Activated T-helper 17 cell treated with anti-CD3 and anti-CD28 coated beads, Interleukin-2, amount 50 U/mL, for 72 hours (primary cell): ENCODE measurements at regions not wholly inside any gene's neighbourhood (a gene's known extent, or its start where the extent isn't known, plus 50 kb on each side); places are given as distances from the start of the nearest gene placed in this dataset.
"Not testable (repeated sequence)": the region's sequence is repeated elsewhere in the genome, so short reads cannot be mapped to it uniquely, and the experiment has no call there.

Experiments
- ATAC-seq: fragments of 150-1000 bp; cut with Tn5 transposase; replicated peaks from 2 replicates; pipeline ENCODE4 v1.10.0; 2021; ENCODE audit warnings: mild to moderate bottlenecking, moderate library complexity
- H3K27ac Mint-ChIP-seq: one replicate; pipeline ENCODE4 v1.8.0; 2022; ENCODE audit warnings: mixed read lengths
- H3K27me3 Mint-ChIP-seq: one replicate; pipeline ENCODE4 v1.8.0; 2022; ENCODE audit warnings: mixed read lengths
- H3K36me3 Mint-ChIP-seq: one replicate; pipeline ENCODE4 v1.8.0; 2022; ENCODE audit warnings: low read depth, mild to moderate bottlenecking, mixed read lengths
- H3K4me1 Mint-ChIP-seq: one replicate; pipeline ENCODE4 v1.8.0; 2022; ENCODE audit warnings: mixed read lengths
- H3K4me3 Mint-ChIP-seq: one replicate; pipeline ENCODE4 v1.8.0; 2022; ENCODE audit warnings: mild to moderate bottlenecking, mixed read lengths
- H3K9me3 Mint-ChIP-seq: one replicate; pipeline ENCODE4 v1.8.0; 2022; ENCODE audit warnings: mixed read lengths

- no peaks in the 10 kb centered on the region for H3K9me3 Mint-ChIP-seq
- no peak for ATAC-seq
- no peaks in the 10 kb centered on the region for H3K36me3 Mint-ChIP-seq
- H3K4me3 Mint-ChIP-seq, result no peak overlapping the region
- H3K27ac Mint-ChIP-seq, result no peak overlapping the region
- H3K4me1 Mint-ChIP-seq, result no peaks in the 10 kb centered on the region
- H3K27me3 Mint-ChIP-seq, result no peaks in the 10 kb centered on the region
These were observed 86.3 kb upstream of the TMTC2 start for GRCh38 chr12:82600379-82600778.

GRCh38 chr12:82603647-82604046 is 83.1 kb upstream of the TMTC2 start:
- not testable (repeated sequence) for H3K27me3 Mint-ChIP-seq, H3K27ac Mint-ChIP-seq, H3K4me3 Mint-ChIP-seq, H3K9me3 Mint-ChIP-seq, H3K4me1 Mint-ChIP-seq, ATAC-seq, H3K36me3 Mint-ChIP-seq

- ATAC-seq, result no peak
- Mint-ChIP-seq H3K27ac (no peak overlapping the region), H3K36me3 (no peaks in the 10 kb centered on the region), H3K9me3 (no peaks in the 10 kb centered on the region), H3K4me1 (no peaks in the 10 kb centered on the region), H3K4me3 (no peak overlapping the region), H3K27me3 (no peaks in the 10 kb centered on the region)
These were observed 81.6 kb upstream of the TMTC2 start for GRCh38 chr12:82605115-82605514.

GRCh38 chr12:82608706-82609105 is 78.0 kb upstream of the TMTC2 start:
- H3K4me1 Mint-ChIP-seq, result no peaks in the 10 kb centered on the region
- no peak overlapping the region for H3K4me3 Mint-ChIP-seq
- no peak for ATAC-seq
- no peaks in the 10 kb centered on the region for H3K27me3 Mint-ChIP-seq
- no peaks in the 10 kb centered on the region for H3K9me3 Mint-ChIP-seq
- H3K36me3 Mint-ChIP-seq, result no peaks in the 10 kb centered on the region
- no peak overlapping the region for H3K27ac Mint-ChIP-seq

DNA sequence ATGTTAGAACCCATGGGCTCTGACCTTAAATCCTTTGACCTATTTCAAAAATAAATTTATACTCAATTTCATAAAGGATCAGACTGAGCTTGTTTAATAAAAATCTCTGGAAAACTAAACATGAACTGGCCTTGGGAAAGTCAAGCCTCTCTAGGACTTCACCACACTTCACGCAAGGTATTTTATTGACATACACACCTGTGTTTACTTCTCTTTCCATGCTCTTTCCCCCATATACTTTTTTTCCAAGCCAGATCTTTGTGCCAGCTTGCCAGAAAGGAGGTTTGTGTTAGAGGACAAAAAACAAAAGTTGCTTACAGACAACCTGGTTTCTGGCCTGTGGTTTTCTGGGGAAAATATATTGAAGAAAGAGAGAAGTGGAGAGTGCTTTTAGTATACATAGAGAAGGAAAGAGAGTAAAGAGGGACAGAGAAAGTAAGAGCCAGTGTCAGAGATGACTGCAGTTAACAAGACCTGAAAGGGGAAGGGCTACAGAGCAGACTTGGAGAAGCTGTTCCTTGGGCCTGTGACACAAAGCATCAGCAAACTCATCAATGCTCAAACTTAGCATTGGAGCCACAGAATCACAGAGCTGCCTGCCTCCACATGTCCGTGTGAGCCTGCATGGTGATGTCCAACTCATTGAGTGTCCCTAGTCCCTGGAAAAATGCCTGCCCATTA is 77.3 kb upstream of the TMTC2 start:
- H3K4me3 Mint-ChIP-seq, result no peak overlapping the region
- no peak overlapping the region for H3K27ac Mint-ChIP-seq
- no peak for ATAC-seq

GRCh38 chr12:82619644-82620043 is 67.1 kb upstream of the TMTC2 start:
- ATAC-seq, result no peak
- H3K36me3 Mint-ChIP-seq, result no peaks in the 10 kb centered on the region
- H3K27me3 Mint-ChIP-seq, result peaks cover 5% of the 10 kb centered on the region
- H3K4me3 Mint-ChIP-seq, result no peak overlapping the region
- no peaks in the 10 kb centered on the region for H3K9me3 Mint-ChIP-seq
- H3K27ac Mint-ChIP-seq, result no peak overlapping the region
- H3K4me1 Mint-ChIP-seq, result no peaks in the 10 kb centered on the region

More for the DNA sequence above, 77.3 kb upstream of the TMTC2 start:
- Mint-ChIP-seq H3K36me3 (no peaks in the 10 kb centered on the region), H3K4me1 (no peaks in the 10 kb centered on the region), H3K27me3 (no peaks in the 10 kb centered on the region), H3K9me3 (no peaks in the 10 kb centered on the region)

GRCh38 chr12:82620917-82621316 is 65.8 kb upstream of the TMTC2 start:
- Mint-ChIP-seq H3K4me1 (no peaks in the 10 kb centered on the region), H3K27me3 (no peaks in the 10 kb centered on the region), H3K27ac (no peak overlapping the region), H3K9me3 (no peaks in the 10 kb centered on the region), H3K4me3 (no peak overlapping the region), H3K36me3 (no peaks in the 10 kb centered on the region)
- ATAC-seq, result no peak

- no peak overlapping the region for H3K4me3 Mint-ChIP-seq
- H3K9me3 Mint-ChIP-seq, result no peaks in the 10 kb centered on the region
- H3K27ac Mint-ChIP-seq, result no peak overlapping the region
- H3K4me1 Mint-ChIP-seq, result no peaks in the 10 kb centered on the region
- H3K27me3 Mint-ChIP-seq, result no peaks in the 10 kb centered on the region
- ATAC-seq, result no peak
- no peaks in the 10 kb centered on the region for H3K36me3 Mint-ChIP-seq
These were observed 61.2 kb upstream of the TMTC2 start for GRCh38 chr12:82625523-82625922.

DNA sequence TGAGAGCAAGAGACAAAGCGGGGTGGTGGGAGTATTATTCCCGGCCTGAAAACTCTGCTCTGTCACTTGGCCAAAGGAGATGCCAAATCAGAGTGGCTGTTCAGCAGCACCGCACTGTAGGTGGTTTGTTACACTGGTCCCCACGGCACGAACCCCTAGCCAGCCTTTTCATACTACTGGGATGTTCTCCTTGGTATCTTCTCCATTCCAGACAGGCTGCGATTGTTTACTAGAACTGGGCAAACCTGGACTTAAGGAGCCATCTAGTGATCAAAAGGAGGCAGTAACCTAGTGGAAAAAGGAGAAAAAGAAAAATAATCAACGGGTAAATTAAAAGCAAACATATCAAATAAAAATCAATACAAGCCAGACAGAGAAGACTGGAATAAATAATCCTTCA is 58.9 kb upstream of the TMTC2 start:
- no peak overlapping the region for H3K4me3 Mint-ChIP-seq
- no peak for ATAC-seq
- H3K27ac Mint-ChIP-seq, result no peak overlapping the region
- H3K27me3 Mint-ChIP-seq, result peaks cover 10% of the 10 kb centered on the region
- H3K4me1 Mint-ChIP-seq, result no peaks in the 10 kb centered on the region
- H3K9me3 Mint-ChIP-seq, result peaks cover 9% of the 10 kb centered on the region
- H3K36me3 Mint-ChIP-seq, result no peaks in the 10 kb centered on the region

DNA sequence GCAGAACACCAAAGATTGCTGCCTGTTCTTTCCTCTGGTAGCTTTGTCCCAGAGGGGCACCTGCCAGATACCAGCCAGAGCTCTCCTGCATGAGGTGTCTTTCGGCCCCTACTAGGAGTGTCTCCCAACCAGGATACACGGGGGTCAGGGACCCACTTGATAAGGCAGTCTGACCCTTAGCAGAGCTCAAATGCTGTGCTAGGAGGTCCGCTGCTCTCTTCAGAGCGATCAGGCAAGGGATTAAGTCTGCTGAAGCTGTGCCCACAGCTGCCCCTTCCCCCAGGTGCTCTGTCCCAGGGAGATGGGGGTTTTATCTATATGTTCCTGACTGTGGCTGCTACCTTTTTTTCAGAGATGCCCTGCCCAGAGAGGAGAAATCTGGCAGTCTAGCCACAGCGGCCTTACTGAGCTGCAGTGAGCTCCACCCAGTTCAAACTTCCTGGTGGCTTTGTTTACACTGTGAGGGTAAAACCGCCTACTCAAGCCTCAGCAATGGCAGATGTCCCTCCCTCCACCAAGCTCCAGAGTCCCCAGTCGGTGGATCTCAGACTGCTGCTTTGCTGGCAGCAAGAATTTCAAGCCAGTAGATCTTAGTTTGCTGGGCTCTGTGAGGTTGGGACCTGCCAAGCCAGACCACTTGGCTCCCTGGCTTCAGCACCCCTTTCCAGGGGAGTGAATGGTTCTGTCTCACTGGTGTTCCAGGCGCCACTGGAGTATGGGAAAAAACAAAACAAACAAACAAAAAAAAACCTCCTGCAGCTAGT is 52.0 kb upstream of the TMTC2 start:
- H3K27me3 Mint-ChIP-seq, result peaks cover 17% of the 10 kb centered on the region
- H3K4me1 Mint-ChIP-seq, ATAC-seq, H3K4me3 Mint-ChIP-seq, H3K27ac Mint-ChIP-seq, H3K36me3 Mint-ChIP-seq: not testable (repeated sequence)
- peaks cover 17% of the 10 kb centered on the region for H3K9me3 Mint-ChIP-seq

- Mint-ChIP-seq H3K4me3 (no peak overlapping the region), H3K27me3 (peaks cover 17% of the 10 kb centered on the region), H3K27ac (no peak overlapping the region), H3K36me3 (no peaks in the 10 kb centered on the region), H3K9me3 (peaks cover 17% of the 10 kb centered on the region), H3K4me1 (no peaks in the 10 kb centered on the region)
- ATAC-seq, result no peak
These were observed 51.4 kb upstream of the TMTC2 start for GRCh38 chr12:82635263-82635662.
